PC-9 (cell line): ENCODE measurements at regions not wholly inside any gene's neighbourhood (a gene's known extent, or its start where the extent isn't known, plus 50 kb on each side); places are given as distances from the start of the nearest gene placed in this dataset.

Source experiments
- CTCF ChIP-seq: fragments of 200-600 bp; sonication (generic); conservative IDR thresholded peaks from 2 replicates; pipeline ENCODE4 v1.6.1; 2017; ENCODE audit warnings: mixed run types, antibody characterized with exemption, mild to moderate bottlenecking, moderate library complexity
- EZH2 ChIP-seq: fragments of 200-600 bp; sonication (generic); IDR thresholded peaks from 2 replicates; pipeline ENCODE4 v1.8.0; 2017; ENCODE audit warnings: antibody characterized with exemption, low read depth

DNA sequence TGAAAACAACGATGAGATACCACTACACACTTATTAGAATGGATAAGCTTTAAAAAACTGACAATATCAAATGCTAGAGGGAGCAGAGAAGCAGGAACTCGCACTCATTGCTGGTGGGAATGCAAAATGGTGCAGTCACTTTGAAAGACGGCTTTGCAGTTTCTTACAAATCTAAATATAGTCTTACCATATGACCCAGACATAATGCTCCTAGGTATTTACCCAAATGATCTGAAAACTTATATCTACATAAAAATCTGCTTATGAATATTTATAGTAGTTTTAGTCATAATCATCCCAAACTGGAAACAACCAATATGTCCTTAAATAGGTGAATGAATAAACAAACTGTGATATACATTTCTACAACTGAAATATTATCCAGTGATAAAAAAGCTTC is 430.9 kb downstream of the MATN1 start:
- no peak for TF ChIP-seq CTCF
- no peak for TF ChIP-seq EZH2
